ENCODE measurements at regions not wholly inside any gene's neighbourhood (a gene's known extent, or its start where the extent isn't known, plus 50 kb on each side); places are given as distances from the start of the nearest gene placed in this dataset.

DNA sequence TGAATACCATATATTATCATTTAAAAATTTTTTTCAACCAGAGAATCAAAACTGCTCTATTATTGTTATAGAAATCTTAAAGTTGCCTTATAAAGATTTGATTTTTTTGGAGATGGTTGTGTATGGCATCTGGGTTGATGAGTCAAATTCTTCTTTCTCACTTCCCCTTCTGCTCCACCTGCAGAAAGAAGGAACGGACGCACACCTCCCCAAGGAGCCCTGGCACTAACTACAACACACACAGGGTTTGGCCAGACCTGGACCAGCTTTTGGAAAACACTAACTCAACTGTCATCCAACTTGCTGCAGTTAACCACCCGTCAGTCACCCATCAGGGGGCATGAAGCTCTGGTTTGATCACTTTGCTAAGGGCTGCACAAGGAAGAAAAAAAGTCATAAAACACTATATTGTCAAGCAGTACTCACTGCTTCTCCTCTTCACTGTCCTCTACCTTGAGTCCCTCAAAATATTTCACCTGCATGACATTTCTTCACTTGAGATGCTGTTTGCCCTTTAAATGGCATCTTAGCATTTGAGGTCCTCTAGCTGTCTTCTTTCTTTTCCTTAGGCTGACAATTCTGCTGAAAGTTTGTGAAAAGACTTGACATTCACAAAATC is 266.7 kb upstream of the PHF14 start:
- 50% methylated on average over 3 of the region's 3 CpGs for WGBS
- no peaks in the 10 kb centered on the region for H3K4me1 ChIP-seq (ENCODE audit: control insufficient read depth in 2 of 2, insufficient read depth in 2 of 2, low read length in 2 of 2)

DNA sequence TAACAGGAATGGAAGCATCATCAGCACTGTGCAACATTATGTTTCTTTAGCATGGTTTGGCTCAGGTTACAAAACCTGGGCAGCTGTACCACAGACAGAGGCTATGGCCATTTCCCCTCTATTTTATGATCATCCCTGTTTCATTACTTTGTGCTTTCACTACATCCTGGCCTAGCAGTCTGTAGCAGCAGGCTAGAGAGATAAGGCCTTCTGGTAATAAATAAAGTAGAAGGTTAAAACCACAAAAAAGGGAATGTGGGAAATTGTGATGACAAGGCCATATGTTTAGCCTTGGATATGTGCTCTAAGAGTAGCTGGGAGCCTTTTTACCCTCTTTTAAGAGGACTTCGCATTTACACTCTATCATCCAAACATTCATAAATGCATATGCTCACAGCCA is 266.2 kb upstream of the PHF14 start:
- WGBS, result 82% methylated on average over 1 of the region's 1 CpG
- no peak overlapping the region for H3K4me3 ChIP-seq (ENCODE audit: low read length in 2 of 2)
- no peak for DNase-seq (ENCODE audit: low read depth in 6 of 9, low spot score in 9 of 9)

More for the DNA sequence above, 266.7 kb upstream of the PHF14 start:
- Histone ChIP-seq H3K4me3 (ENCODE audit: low read length in 2 of 2) (no peak overlapping the region), H3K36me3 (ENCODE audit: control insufficient read depth in 2 of 2, insufficient read depth in 2 of 2, low read length in 1 of 2) (no peaks in the 10 kb centered on the region), H3K27me3 (ENCODE audit: control insufficient read depth in 2 of 2, insufficient read depth in 1 of 2, low read length in 1 of 2) (no peaks in the 10 kb centered on the region), H3K9me3 (ENCODE audit: control insufficient read depth in 2 of 2, insufficient read depth in 1 of 2, low read length in 1 of 2) (no peaks in the 10 kb centered on the region), H3K27ac (ENCODE audit: low read depth in 1 of 2, low read length in 1 of 2) (no peak overlapping the region)
- DNase-seq (ENCODE audit: low read depth in 6 of 9, low spot score in 9 of 9), result no peak

DNA sequence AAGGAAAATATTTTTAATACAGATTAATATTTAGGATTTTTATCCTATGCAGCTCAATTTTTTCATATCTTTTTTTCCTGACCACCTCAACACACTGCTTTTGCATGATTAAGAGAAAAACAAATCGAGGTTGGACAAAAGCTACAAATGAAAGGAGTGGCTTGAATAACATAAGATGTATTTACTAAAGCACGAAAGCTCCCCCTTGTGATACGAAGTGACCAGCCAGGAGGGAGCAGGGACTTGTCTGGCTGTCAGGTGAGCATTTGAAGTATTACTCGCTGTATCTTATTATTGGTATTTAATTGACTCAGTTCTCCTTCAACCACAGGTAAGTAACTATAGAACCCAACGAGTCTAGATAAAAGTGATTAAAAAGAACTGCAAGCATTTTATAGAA is 265.2 kb upstream of the PHF14 start:
- WGBS, result 43% methylated on average over 5 of the region's 5 CpGs
- H3K4me3 ChIP-seq (ENCODE audit: low read length in 2 of 2), result no peak overlapping the region
- H3K27ac ChIP-seq (ENCODE audit: low read depth in 1 of 2, low read length in 1 of 2), result no peak overlapping the region
- H3K9me3 ChIP-seq (ENCODE audit: control insufficient read depth in 2 of 2, insufficient read depth in 1 of 2, low read length in 1 of 2), result no peaks in the 10 kb centered on the region
- H3K4me1 ChIP-seq (ENCODE audit: control insufficient read depth in 2 of 2, insufficient read depth in 2 of 2, low read length in 2 of 2), result no peaks in the 10 kb centered on the region
- no peak for DNase-seq (ENCODE audit: low read depth in 6 of 9, low spot score in 9 of 9)
- no peaks in the 10 kb centered on the region for H3K36me3 ChIP-seq (ENCODE audit: control insufficient read depth in 2 of 2, insufficient read depth in 2 of 2, low read length in 1 of 2)
- no peaks in the 10 kb centered on the region for H3K27me3 ChIP-seq (ENCODE audit: control insufficient read depth in 2 of 2, insufficient read depth in 1 of 2, low read length in 1 of 2)

More for the DNA sequence above, 266.2 kb upstream of the PHF14 start:
- Histone ChIP-seq H3K27me3 (ENCODE audit: control insufficient read depth in 2 of 2, insufficient read depth in 1 of 2, low read length in 1 of 2) (no peaks in the 10 kb centered on the region), H3K4me1 (ENCODE audit: control insufficient read depth in 2 of 2, insufficient read depth in 2 of 2, low read length in 2 of 2) (no peaks in the 10 kb centered on the region), H3K36me3 (ENCODE audit: control insufficient read depth in 2 of 2, insufficient read depth in 2 of 2, low read length in 1 of 2) (no peaks in the 10 kb centered on the region), H3K27ac (ENCODE audit: low read depth in 1 of 2, low read length in 1 of 2) (no peak overlapping the region), H3K9me3 (ENCODE audit: control insufficient read depth in 2 of 2, insufficient read depth in 1 of 2, low read length in 1 of 2) (no peaks in the 10 kb centered on the region)

DNA sequence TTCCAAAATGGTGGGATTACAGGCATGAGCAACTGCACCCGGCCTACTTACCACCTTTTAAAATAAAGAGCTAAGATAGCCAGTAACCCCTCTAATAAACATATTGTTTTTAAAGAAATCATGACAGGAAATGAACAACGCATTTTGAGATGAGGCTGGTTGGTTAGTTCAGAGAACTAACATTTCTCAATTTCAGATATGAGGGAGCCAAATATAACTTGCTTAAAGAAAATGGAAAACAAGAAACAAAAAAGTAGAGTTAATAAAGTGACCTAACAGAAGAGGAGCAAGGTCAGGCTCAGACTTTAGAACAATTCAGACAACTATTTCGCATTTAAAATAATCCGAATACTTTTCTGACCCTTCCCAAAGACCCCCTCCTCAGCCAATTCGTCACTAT is 254.9 kb upstream of the PHF14 start:
- Histone ChIP-seq H3K4me3 (ENCODE audit: low read length in 2 of 2) (no peak overlapping the region), H3K36me3 (ENCODE audit: control insufficient read depth in 2 of 2, insufficient read depth in 2 of 2, low read length in 1 of 2) (no peaks in the 10 kb centered on the region), H3K27me3 (ENCODE audit: control insufficient read depth in 2 of 2, insufficient read depth in 1 of 2, low read length in 1 of 2) (no peaks in the 10 kb centered on the region), H3K27ac (ENCODE audit: low read depth in 1 of 2, low read length in 1 of 2) (no peak overlapping the region), H3K4me1 (ENCODE audit: control insufficient read depth in 2 of 2, insufficient read depth in 2 of 2, low read length in 2 of 2) (no peaks in the 10 kb centered on the region), H3K9me3 (ENCODE audit: control insufficient read depth in 2 of 2, insufficient read depth in 1 of 2, low read length in 1 of 2) (no peaks in the 10 kb centered on the region)
- WGBS, result 96% methylated on average over 5 of the region's 5 CpGs
- no peak for DNase-seq (ENCODE audit: low read depth in 6 of 9, low spot score in 9 of 9)

DNA sequence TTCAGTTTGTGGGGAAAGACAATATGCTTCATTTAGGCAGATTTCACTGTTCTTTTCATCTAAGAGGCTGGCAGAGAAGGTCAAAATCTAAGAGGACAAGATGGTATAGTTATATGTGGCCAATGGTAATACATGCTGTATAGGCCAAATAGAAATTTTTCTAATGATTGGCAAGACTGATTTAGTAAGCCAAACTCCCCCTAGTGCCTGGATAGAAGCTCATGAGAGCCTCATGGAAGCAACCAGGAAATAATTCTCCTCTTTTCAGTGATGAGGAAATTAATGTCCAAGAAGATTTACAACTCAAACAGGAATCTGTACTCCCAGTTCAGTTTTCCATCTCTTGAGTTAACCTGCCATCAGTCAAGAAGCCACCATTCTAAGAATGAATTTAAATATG is 253.6 kb upstream of the PHF14 start:
- no peak for DNase-seq (ENCODE audit: low read depth in 6 of 9, low spot score in 9 of 9)
- no peak overlapping the region for H3K4me3 ChIP-seq (ENCODE audit: low read length in 2 of 2)
- no peaks in the 10 kb centered on the region for H3K9me3 ChIP-seq (ENCODE audit: control insufficient read depth in 2 of 2, insufficient read depth in 1 of 2, low read length in 1 of 2)
- no peak overlapping the region for H3K27ac ChIP-seq (ENCODE audit: low read depth in 1 of 2, low read length in 1 of 2)
- H3K27me3 ChIP-seq (ENCODE audit: control insufficient read depth in 2 of 2, insufficient read depth in 1 of 2, low read length in 1 of 2), result no peaks in the 10 kb centered on the region
- no peaks in the 10 kb centered on the region for H3K36me3 ChIP-seq (ENCODE audit: control insufficient read depth in 2 of 2, insufficient read depth in 2 of 2, low read length in 1 of 2)
- no peaks in the 10 kb centered on the region for H3K4me1 ChIP-seq (ENCODE audit: control insufficient read depth in 2 of 2, insufficient read depth in 2 of 2, low read length in 2 of 2)

DNA sequence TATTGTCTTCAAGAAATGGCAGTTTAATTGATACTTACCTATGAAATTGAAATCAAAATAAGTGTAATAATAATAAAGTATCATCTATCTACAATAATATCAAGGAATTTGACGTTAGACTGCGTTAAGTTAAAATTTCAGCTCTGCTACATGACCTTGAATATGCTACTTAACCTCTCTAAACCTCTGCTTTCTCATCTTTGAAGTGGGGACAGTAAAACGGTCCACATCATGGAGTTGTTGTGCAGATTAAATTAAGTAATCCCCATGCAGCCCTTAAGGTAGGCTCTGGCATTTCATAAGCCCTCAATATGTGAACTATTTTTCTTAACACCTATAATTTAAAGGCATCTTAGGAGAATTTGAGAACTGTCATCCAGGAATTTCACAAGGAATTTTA is 252.4 kb upstream of the PHF14 start:
- Histone ChIP-seq H3K9me3 (ENCODE audit: control insufficient read depth in 2 of 2, insufficient read depth in 1 of 2, low read length in 1 of 2) (no peaks in the 10 kb centered on the region), H3K4me3 (ENCODE audit: low read length in 2 of 2) (no peak overlapping the region), H3K27ac (ENCODE audit: low read depth in 1 of 2, low read length in 1 of 2) (no peak overlapping the region), H3K27me3 (ENCODE audit: control insufficient read depth in 2 of 2, insufficient read depth in 1 of 2, low read length in 1 of 2) (no peaks in the 10 kb centered on the region), H3K36me3 (ENCODE audit: control insufficient read depth in 2 of 2, insufficient read depth in 2 of 2, low read length in 1 of 2) (no peaks in the 10 kb centered on the region), H3K4me1 (ENCODE audit: control insufficient read depth in 2 of 2, insufficient read depth in 2 of 2, low read length in 2 of 2) (no peaks in the 10 kb centered on the region)
- 95% methylated on average over 3 of the region's 3 CpGs for WGBS
- no peak for DNase-seq (ENCODE audit: low read depth in 6 of 9, low spot score in 9 of 9)

DNA sequence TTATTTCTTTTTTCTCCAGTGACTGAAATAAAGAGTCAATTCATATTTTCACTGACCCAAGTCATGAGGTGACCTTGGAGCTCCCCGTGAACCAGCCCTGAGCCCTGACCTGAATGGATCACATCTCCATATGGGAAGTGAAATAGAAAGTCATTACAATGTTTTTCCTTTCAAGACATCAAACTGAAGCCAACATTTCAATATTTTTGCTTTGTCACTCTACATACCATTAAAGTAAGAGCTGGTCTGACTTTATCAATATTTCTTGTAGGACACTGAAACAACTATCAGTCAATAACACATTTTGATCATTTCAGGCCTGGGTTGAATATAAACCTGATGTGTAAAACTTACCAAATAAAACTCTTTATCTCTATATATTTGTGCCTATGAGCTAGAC is 249.8 kb upstream of the PHF14 start:
- 93% methylated on average over 1 of the region's 1 CpG for WGBS
- H3K27ac ChIP-seq (ENCODE audit: low read depth in 1 of 2, low read length in 1 of 2), result no peak overlapping the region
- no peak overlapping the region for H3K4me3 ChIP-seq (ENCODE audit: low read length in 2 of 2)
- no peaks in the 10 kb centered on the region for H3K27me3 ChIP-seq (ENCODE audit: control insufficient read depth in 2 of 2, insufficient read depth in 1 of 2, low read length in 1 of 2)
- no peak for DNase-seq (ENCODE audit: low read depth in 6 of 9, low spot score in 9 of 9)
- no peaks in the 10 kb centered on the region for H3K4me1 ChIP-seq (ENCODE audit: control insufficient read depth in 2 of 2, insufficient read depth in 2 of 2, low read length in 2 of 2)
- no peaks in the 10 kb centered on the region for H3K36me3 ChIP-seq (ENCODE audit: control insufficient read depth in 2 of 2, insufficient read depth in 2 of 2, low read length in 1 of 2)
- no peaks in the 10 kb centered on the region for H3K9me3 ChIP-seq (ENCODE audit: control insufficient read depth in 2 of 2, insufficient read depth in 1 of 2, low read length in 1 of 2)

DNA sequence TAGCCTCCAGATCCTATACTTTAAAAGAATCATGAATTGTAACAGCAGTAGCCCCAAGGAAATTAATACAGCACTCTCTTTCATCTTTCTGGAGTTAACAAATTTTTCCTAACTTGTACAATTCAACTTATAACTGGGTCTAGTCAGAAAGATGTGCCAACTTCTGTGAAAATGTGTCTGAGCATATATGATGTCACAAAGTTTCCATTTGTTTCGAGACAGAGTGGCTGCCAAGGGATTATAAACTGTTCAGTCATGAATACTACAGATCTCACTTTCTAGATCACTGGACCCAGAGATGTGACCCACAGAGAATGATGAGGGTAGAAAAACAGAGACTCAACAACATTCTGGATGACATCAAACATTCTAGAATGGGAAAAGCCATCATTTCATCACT is 249.2 kb upstream of the PHF14 start:
- no peaks in the 10 kb centered on the region for H3K36me3 ChIP-seq (ENCODE audit: control insufficient read depth in 2 of 2, insufficient read depth in 2 of 2, low read length in 1 of 2)
- H3K9me3 ChIP-seq (ENCODE audit: control insufficient read depth in 2 of 2, insufficient read depth in 1 of 2, low read length in 1 of 2), result no peaks in the 10 kb centered on the region
- H3K4me1 ChIP-seq (ENCODE audit: control insufficient read depth in 2 of 2, insufficient read depth in 2 of 2, low read length in 2 of 2), result no peaks in the 10 kb centered on the region
- WGBS, result 85% methylated on average over 1 of the region's 1 CpG
- no peak overlapping the region for H3K4me3 ChIP-seq (ENCODE audit: low read length in 2 of 2)
- H3K27ac ChIP-seq (ENCODE audit: low read depth in 1 of 2, low read length in 1 of 2), result no peak overlapping the region
- H3K27me3 ChIP-seq (ENCODE audit: control insufficient read depth in 2 of 2, insufficient read depth in 1 of 2, low read length in 1 of 2), result no peaks in the 10 kb centered on the region
- DNase-seq (ENCODE audit: low read depth in 6 of 9, low spot score in 9 of 9), result no peak

DNA sequence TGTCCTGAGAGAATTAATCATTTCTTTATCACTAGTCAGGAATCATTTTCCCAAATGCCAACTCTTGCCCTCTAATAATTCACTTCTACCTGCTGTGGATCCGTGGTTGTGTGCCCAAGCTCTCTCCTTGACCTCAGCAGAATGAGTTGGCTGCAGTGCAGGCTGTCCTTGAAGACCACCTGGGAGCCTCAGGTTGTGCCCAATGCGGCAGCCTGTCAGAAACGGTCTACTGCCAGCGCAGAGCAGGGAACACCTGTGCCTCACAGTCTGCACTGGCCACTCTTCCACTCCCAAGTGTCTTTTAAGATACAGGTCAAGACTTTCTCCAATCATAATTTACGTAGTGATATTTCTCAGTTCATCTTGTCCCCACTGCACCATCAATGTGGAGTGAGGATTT is 246.0 kb upstream of the PHF14 start:
- no peaks in the 10 kb centered on the region for H3K27me3 ChIP-seq (ENCODE audit: control insufficient read depth in 2 of 2, insufficient read depth in 1 of 2, low read length in 1 of 2)
- H3K4me1 ChIP-seq (ENCODE audit: control insufficient read depth in 2 of 2, insufficient read depth in 2 of 2, low read length in 2 of 2), result no peaks in the 10 kb centered on the region
- no peaks in the 10 kb centered on the region for H3K36me3 ChIP-seq (ENCODE audit: control insufficient read depth in 2 of 2, insufficient read depth in 2 of 2, low read length in 1 of 2)
- H3K27ac ChIP-seq (ENCODE audit: low read depth in 1 of 2, low read length in 1 of 2), result no peak overlapping the region
- H3K9me3 ChIP-seq (ENCODE audit: control insufficient read depth in 2 of 2, insufficient read depth in 1 of 2, low read length in 1 of 2), result no peaks in the 10 kb centered on the region
- 88% methylated on average over 5 of the region's 5 CpGs for WGBS
- H3K4me3 ChIP-seq (ENCODE audit: low read length in 2 of 2), result no peak overlapping the region
- DNase-seq (ENCODE audit: low read depth in 6 of 9, low spot score in 9 of 9), result no peak
